Activated naive CD8-positive, alpha-beta T cell treated with anti-CD3 and anti-CD28 coated beads, Interleukin-2, amount 50 U/mL, for 24 hours (primary cell): ENCODE measurements at regions not wholly inside any gene's neighbourhood (a gene's known extent, or its start where the extent isn't known, plus 50 kb on each side); places are given as distances from the start of the nearest gene placed in this dataset.

ENCODE experiments used
- ATAC-seq: fragments of 150-1000 bp; cut with Tn5 transposase; one replicate; pipeline ENCODE4 v1.10.0; 2021
- DNase-seq: peaks from one replicate; pipeline ENCODE4 v3.0.0; 2021
- H3K27ac Mint-ChIP-seq: one replicate; pipeline ENCODE4 v1.8.0; 2021; ENCODE audit warnings: mild to moderate bottlenecking, mixed read lengths
- H3K27me3 Mint-ChIP-seq: one replicate; pipeline ENCODE4 v1.8.0; 2021; ENCODE audit warnings: mixed read lengths
- H3K36me3 Mint-ChIP-seq: one replicate; pipeline ENCODE4 v1.8.0; 2021; ENCODE audit warnings: low read depth, mixed read lengths
- H3K4me1 Mint-ChIP-seq: one replicate; pipeline ENCODE4 v1.8.0; 2021; ENCODE audit warnings: mixed read lengths
- H3K4me3 Mint-ChIP-seq: one replicate; pipeline ENCODE4 v1.8.0; 2021; ENCODE audit warnings: mild to moderate bottlenecking, moderate library complexity, mixed read lengths
- H3K9me3 Mint-ChIP-seq: one replicate; pipeline ENCODE4 v1.8.0; 2021; ENCODE audit warnings: mixed read lengths

GRCh38 chr12:107472308-107472707, 213.3 kb upstream of the PWP1 start:
- Mint-ChIP-seq H3K36me3 (no peaks in the 10 kb centered on the region), H3K9me3 (no peaks in the 10 kb centered on the region), H3K4me3 (no peak overlapping the region), H3K27me3 (no peaks in the 10 kb centered on the region), H3K27ac (no peak overlapping the region), H3K4me1 (peaks cover 31% of the 10 kb centered on the region)
- DNase-seq (no peak), ATAC-seq (no peak)

- Mint-ChIP-seq H3K27me3 (no peaks in the 10 kb centered on the region), H3K36me3 (no peaks in the 10 kb centered on the region), H3K9me3 (no peaks in the 10 kb centered on the region), H3K27ac (no peak overlapping the region), H3K4me3 (no peak overlapping the region), H3K4me1 (peaks cover 26% of the 10 kb centered on the region)
- DNase-seq = no peak
- ATAC-seq = no peak
Observed at GRCh38 chr12:107474099-107474498, 211.5 kb upstream of the PWP1 start.

GRCh38 chr12:107474639-107475539, 210.7 kb upstream of the PWP1 start:
- ATAC-seq (peak; percentile 79), DNase-seq (peak; percentile 30)
- no peaks in the 10 kb centered on the region for H3K27me3 Mint-ChIP-seq
- H3K27ac Mint-ChIP-seq = no peak overlapping the region
- H3K4me3 Mint-ChIP-seq = no peak overlapping the region
- H3K36me3 Mint-ChIP-seq = no peaks in the 10 kb centered on the region
- peaks cover 24% of the 10 kb centered on the region for H3K4me1 Mint-ChIP-seq
- H3K9me3 Mint-ChIP-seq = no peaks in the 10 kb centered on the region

- no peak for ATAC-seq
- Mint-ChIP-seq H3K9me3 (no peaks in the 10 kb centered on the region), H3K36me3 (no peaks in the 10 kb centered on the region), H3K4me1 (peaks cover 24% of the 10 kb centered on the region), H3K4me3 (no peak overlapping the region), H3K27me3 (no peaks in the 10 kb centered on the region), H3K27ac (no peak overlapping the region)
- no peak for DNase-seq
Observed at GRCh38 chr12:107475900-107476299, 209.7 kb upstream of the PWP1 start.

GRCh38 chr12:107477018-107477417, 208.6 kb upstream of the PWP1 start:
- Mint-ChIP-seq H3K4me1 (peaks cover 24% of the 10 kb centered on the region), H3K27ac (no peak overlapping the region), H3K36me3 (no peaks in the 10 kb centered on the region), H3K9me3 (no peaks in the 10 kb centered on the region), H3K4me3 (no peak overlapping the region), H3K27me3 (no peaks in the 10 kb centered on the region)
- ATAC-seq (no peak), DNase-seq (no peak)

- H3K27ac Mint-ChIP-seq = no peak overlapping the region
- ATAC-seq (no peak), DNase-seq (no peak)
Observed at GRCh38 chr12:107477947-107478610, 207.5 kb upstream of the PWP1 start.

GRCh38 chr12:107478881-107479280, 206.7 kb upstream of the PWP1 start:
- Mint-ChIP-seq H3K9me3 (no peaks in the 10 kb centered on the region), H3K36me3 (no peaks in the 10 kb centered on the region), H3K4me3 (no peak overlapping the region), H3K27ac (no peak overlapping the region), H3K4me1 (peaks cover 24% of the 10 kb centered on the region), H3K27me3 (no peaks in the 10 kb centered on the region)
- ATAC-seq (no peak), DNase-seq (no peak)

More at GRCh38 chr12:107477947-107478610, 207.5 kb upstream of the PWP1 start:
- Mint-ChIP-seq H3K4me1 (peaks cover 24% of the 10 kb centered on the region), H3K36me3 (no peaks in the 10 kb centered on the region), H3K9me3 (no peaks in the 10 kb centered on the region), H3K27me3 (no peaks in the 10 kb centered on the region), H3K4me3 (no peak overlapping the region)

GRCh38 chr12:107480836-107481608, 204.6 kb upstream of the PWP1 start:
- ATAC-seq (no peak), DNase-seq (no peak)
- Mint-ChIP-seq H3K4me3 (no peak overlapping the region), H3K36me3 (no peaks in the 10 kb centered on the region), H3K27me3 (no peaks in the 10 kb centered on the region), H3K9me3 (no peaks in the 10 kb centered on the region), H3K4me1 (peaks cover 20% of the 10 kb centered on the region), H3K27ac (no peak overlapping the region)

GRCh38 chr12:107484230-107484629, 201.4 kb upstream of the PWP1 start:
- H3K4me3 Mint-ChIP-seq = no peak overlapping the region
- no peak overlapping the region for H3K27ac Mint-ChIP-seq
- H3K36me3 Mint-ChIP-seq = no peaks in the 10 kb centered on the region
- H3K4me1 Mint-ChIP-seq = peaks cover 35% of the 10 kb centered on the region
- no peak for DNase-seq
- ATAC-seq = no peak
- H3K9me3 Mint-ChIP-seq = no peaks in the 10 kb centered on the region
- no peaks in the 10 kb centered on the region for H3K27me3 Mint-ChIP-seq

- DNase-seq (no peak), ATAC-seq (no peak)
- no peaks in the 10 kb centered on the region for H3K36me3 Mint-ChIP-seq
- H3K9me3 Mint-ChIP-seq = no peaks in the 10 kb centered on the region
- no peak overlapping the region for H3K4me3 Mint-ChIP-seq
- no peak overlapping the region for H3K27ac Mint-ChIP-seq
- peaks cover 36% of the 10 kb centered on the region for H3K4me1 Mint-ChIP-seq
- no peaks in the 10 kb centered on the region for H3K27me3 Mint-ChIP-seq
Observed at GRCh38 chr12:107484941-107485340, 200.7 kb upstream of the PWP1 start.

- no peak overlapping the region for H3K4me3 Mint-ChIP-seq
- no peaks in the 10 kb centered on the region for H3K27me3 Mint-ChIP-seq
- no peaks in the 10 kb centered on the region for H3K36me3 Mint-ChIP-seq
- no peaks in the 10 kb centered on the region for H3K9me3 Mint-ChIP-seq
- DNase-seq = no peak
- H3K4me1 Mint-ChIP-seq = peaks cover 41% of the 10 kb centered on the region
- no peak for ATAC-seq
- H3K27ac Mint-ChIP-seq = no peak overlapping the region
Observed at GRCh38 chr12:107485731-107486130, 199.9 kb upstream of the PWP1 start.

GRCh38 chr12:107486140-107486892, 199.3 kb upstream of the PWP1 start:
- no peak overlapping the region for H3K4me3 Mint-ChIP-seq

GRCh38 chr12:107487011-107487680, 198.5 kb upstream of the PWP1 start:
- Mint-ChIP-seq H3K9me3 (no peaks in the 10 kb centered on the region), H3K27me3 (no peaks in the 10 kb centered on the region), H3K4me3 (no peak overlapping the region), H3K36me3 (no peaks in the 10 kb centered on the region), H3K4me1 (peaks cover 50% of the 10 kb centered on the region), H3K27ac (no peak overlapping the region)
- ATAC-seq (no peak), DNase-seq (no peak)

More at GRCh38 chr12:107486140-107486892, 199.3 kb upstream of the PWP1 start:
- Mint-ChIP-seq H3K36me3 (no peaks in the 10 kb centered on the region), H3K4me1 (peaks cover 44% of the 10 kb centered on the region), H3K27ac (no peak overlapping the region), H3K27me3 (no peaks in the 10 kb centered on the region), H3K9me3 (no peaks in the 10 kb centered on the region)
- ATAC-seq = no peak
- no peak for DNase-seq

GRCh38 chr12:107488666-107489065, 196.9 kb upstream of the PWP1 start:
- ATAC-seq (no peak), DNase-seq (no peak)
- Mint-ChIP-seq H3K4me1 (peaks cover 60% of the 10 kb centered on the region), H3K27me3 (no peaks in the 10 kb centered on the region), H3K4me3 (no peak overlapping the region), H3K27ac (no peak overlapping the region), H3K9me3 (no peaks in the 10 kb centered on the region), H3K36me3 (no peaks in the 10 kb centered on the region)
